ENCODE measurements at regions not wholly inside any gene's neighbourhood (a gene's known extent, or its start where the extent isn't known, plus 50 kb on each side); places are given as distances from the start of the nearest gene placed in this dataset.

GRCh38 chr5:3110371-3110770 lies 358.9 kb upstream of the IRX2 start:
- TF ChIP-seq CTCF (conservative IDR thresholded peaks at IDR 0.05 in 1 of 2, IDR thresholded peaks at IDR 0.05 in 1 of 2; ENCODE audit: low read depth in 1 of 2, low read length in 2 of 2) = no peak
- TF ChIP-seq EZH2 (IDR thresholded peaks at IDR 0.05; ENCODE audit: low read length, missing control alignments) = no peak
